MCF 10A (cell line): ENCODE measurements at regions not wholly inside any gene's neighbourhood (a gene's known extent, or its start where the extent isn't known, plus 50 kb on each side); places are given as distances from the start of the nearest gene placed in this dataset.

Experiments
- BruUV-seq: library from RNA; stranded (reverse); fragments of 400-500 nt; replicated peaks from 2 replicates; lab custom pipeline; 2021; lab: Mats Ljungman, UMichigan
- CTCF ChIA-PET: fragments of 300-600 bp; sonication (Branson Sonifier 250); formaldehyde crosslinking; extraction: SDS; loops from one replicate; lab custom pipeline; 2021; ENCODE audit warnings: antibody characterized with exemption, inconsistent platforms; lab: Yijun Ruan, JAX
- POLR2A ChIA-PET: fragments of 300-600, 350-650 bp; sonication (Branson Sonifier 250); formaldehyde crosslinking; extraction: SDS; loops from one replicate; lab custom pipeline; 2020; ENCODE audit warnings: antibody characterized with exemption, inconsistent platforms; lab: Yijun Ruan, JAX
- DNase-seq: peaks from one replicate; pipeline ENCODE4 v3.0.0-alpha.2; 2018; ENCODE audit not compliant: unreplicated experiment
- H3K27ac Mint-ChIP-seq: one replicate; pipeline ENCODE4 v1.8.0; 2022; ENCODE audit warnings: mild to moderate bottlenecking, low read depth, mixed read lengths; ENCODE audit not compliant: unreplicated experiment
- H3K27me3 Mint-ChIP-seq: one replicate; pipeline ENCODE4 v1.8.0; 2022; ENCODE audit warnings: mixed read lengths; ENCODE audit not compliant: insufficient read depth, unreplicated experiment
- H3K36me3 Mint-ChIP-seq: one replicate; pipeline ENCODE4 v1.8.0; 2022; ENCODE audit warnings: mild to moderate bottlenecking, moderate library complexity, mixed read lengths; ENCODE audit not compliant: insufficient read depth, unreplicated experiment
- H3K4me1 Mint-ChIP-seq: one replicate; pipeline ENCODE4 v1.8.0; 2022; ENCODE audit warnings: mixed read lengths; ENCODE audit not compliant: insufficient read depth, unreplicated experiment
- H3K4me3 Mint-ChIP-seq: one replicate; pipeline ENCODE4 v1.8.0; 2022; ENCODE audit warnings: mild to moderate bottlenecking, moderate library complexity, mixed read lengths; ENCODE audit not compliant: unreplicated experiment
- H3K9me3 Mint-ChIP-seq: one replicate; pipeline ENCODE4 v1.8.0; 2022; ENCODE audit warnings: mixed read lengths; ENCODE audit not compliant: unreplicated experiment
- CTCF ChIP-seq: fragments of 200-600 bp; IDR thresholded peaks from one replicate; pipeline ENCODE4 v1.8.0; 2022; ENCODE audit warnings: antibody characterized with exemption, mild to moderate bottlenecking; ENCODE audit not compliant: unreplicated experiment
- intact Hi-C: fragments of 100-400 bp; cut with micrococcal nuclease; formaldehyde crosslinking; loops from 2 replicates; pipeline ENCODE4 v1.14.1; 2022

GRCh38 chr6:92906385-92906784, 513.0 kb downstream of the EPHA7 start:
- POLR2A ChIA-PET: no interaction called here
- no peaks in the 10 kb centered on the region for H3K9me3 Mint-ChIP-seq

GRCh38 chr6:92893741-92894140, 525.6 kb downstream of the EPHA7 start:
- intact Hi-C loops: no loop called here
- BruUV-seq: no TSS peak
- ChIA-PET CTCF (no interaction called here), POLR2A (interaction anchor here (0.6 to 1.0 kb wide), 2 partner anchors 11 to 303 kb away, joined by 3 to 4 read pairs; no protein-coding TSS in a partner anchor)
- H3K4me1 Mint-ChIP-seq: no peaks in the 10 kb centered on the region
- no peaks in the 10 kb centered on the region for H3K36me3 Mint-ChIP-seq
- H3K9me3 Mint-ChIP-seq: no peaks in the 10 kb centered on the region
- TF ChIP-seq CTCF: no peak
- H3K27me3 Mint-ChIP-seq: no peaks in the 10 kb centered on the region
- no peak for DNase-seq
- no peak overlapping the region for H3K4me3 Mint-ChIP-seq
- no peak overlapping the region for H3K27ac Mint-ChIP-seq

More at GRCh38 chr6:92906385-92906784, 513.0 kb downstream of the EPHA7 start:
- no peak overlapping the region for H3K27ac Mint-ChIP-seq
- no peak for TF ChIP-seq CTCF
- H3K4me3 Mint-ChIP-seq: no peak overlapping the region
- DNase-seq: no peak
- peaks cover 39% of the 10 kb centered on the region for H3K27me3 Mint-ChIP-seq
- no TSS peak for BruUV-seq
- H3K4me1 Mint-ChIP-seq: no peaks in the 10 kb centered on the region
- no peaks in the 10 kb centered on the region for H3K36me3 Mint-ChIP-seq
- CTCF ChIA-PET: no interaction called here
- intact Hi-C loops: no loop called here

GRCh38 chr6:92892626-92893170, 526.7 kb downstream of the EPHA7 start:
- POLR2A ChIA-PET: no interaction called here
- no peak overlapping the region for H3K4me3 Mint-ChIP-seq
- no peaks in the 10 kb centered on the region for H3K9me3 Mint-ChIP-seq
- peak; percentile 31 for DNase-seq
- H3K27me3 Mint-ChIP-seq: no peaks in the 10 kb centered on the region
- no peak for TF ChIP-seq CTCF
- BruUV-seq: no TSS peak
- no peak overlapping the region for H3K27ac Mint-ChIP-seq
- intact Hi-C loops: no loop called here
- H3K36me3 Mint-ChIP-seq: no peaks in the 10 kb centered on the region
- no peaks in the 10 kb centered on the region for H3K4me1 Mint-ChIP-seq
- CTCF ChIA-PET: no interaction called here

- no peak for DNase-seq
- Mint-ChIP-seq H3K27ac (no peak overlapping the region), H3K4me1 (no peaks in the 10 kb centered on the region), H3K9me3 (peaks cover 1% of the 10 kb centered on the region), H3K4me3 (no peak overlapping the region), H3K36me3 (no peaks in the 10 kb centered on the region), H3K27me3 (no peaks in the 10 kb centered on the region)
- no peak for TF ChIP-seq CTCF
- intact Hi-C loops: no loop called here
- POLR2A ChIA-PET: no interaction called here
- BruUV-seq: no TSS peak
- CTCF ChIA-PET: interaction anchor here (0.5 kb wide), 1 partner anchor 212 kb away, joined by 3 read pairs; no protein-coding TSS in a partner anchor
Measured at GRCh38 chr6:92888316-92888715, 531.0 kb downstream of the EPHA7 start.
